GM06990 (cell line): ENCODE measurements at regions not wholly inside any gene's neighbourhood (a gene's known extent, or its start where the extent isn't known, plus 50 kb on each side); places are given as distances from the start of the nearest gene placed in this dataset.

Experiments used
- DNase-seq: peaks from one replicate; pipeline ENCODE4 v3.0.0-alpha.2; 2011; ENCODE audit not compliant: insufficient read length; ENCODE audit errors: extremely low read depth
- H3K27me3 ChIP-seq: replicated peaks from 2 replicates; pipeline ENCODE4 v1.6.0; 2011; ENCODE audit warnings: low read length; ENCODE audit not compliant: control insufficient read depth, insufficient read depth
- H3K36me3 ChIP-seq: 2 replicates; pipeline ENCODE4 v1.5.1; 2011; ENCODE audit warnings: low read length; ENCODE audit not compliant: control insufficient read depth, insufficient read depth
- H3K4me3 ChIP-seq: replicated peaks from 2 replicates; pipeline ENCODE4 v1.5.1; 2011; ENCODE audit warnings: low read depth, mild to moderate bottlenecking, control low read depth, low read length
- CTCF ChIP-seq: IDR thresholded peaks from 2 replicates; pipeline ENCODE4 v1.5.1; 2011; ENCODE audit warnings: low read length, control low read depth, mild to moderate bottlenecking, inconsistent platforms; ENCODE audit not compliant: insufficient read depth, poor library complexity, severe bottlenecking

DNA sequence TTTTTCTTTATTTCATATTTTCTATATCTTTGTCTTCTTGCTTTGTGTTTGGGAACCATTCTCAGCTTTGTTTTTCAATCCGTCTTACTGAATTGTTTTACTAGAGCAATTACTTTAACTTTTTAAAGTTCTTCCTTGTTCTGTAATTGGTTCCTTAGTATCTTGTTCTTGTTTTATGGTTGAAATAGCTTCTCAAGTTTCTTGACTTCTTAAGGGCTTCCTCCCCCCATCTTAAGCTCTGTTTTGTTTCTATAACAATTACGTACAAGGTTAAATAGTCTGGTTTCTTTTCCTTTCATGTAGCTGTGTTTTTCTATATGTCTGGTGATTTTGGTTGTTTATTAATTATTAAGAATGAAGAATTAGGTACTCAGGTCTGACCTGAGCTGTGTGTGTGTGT is 158.0 kb downstream of the SDHAF3 start:
- no peaks in the 10 kb centered on the region; the same call in 1 of the 2 replicates for H3K27me3 ChIP-seq
- no peak overlapping the region for H3K4me3 ChIP-seq
- no peak for TF ChIP-seq CTCF
- no peak for DNase-seq
- no peaks in the 10 kb centered on the region for H3K36me3 ChIP-seq

GRCh38 chr7:97280950-97281349 is 163.5 kb downstream of the SDHAF3 start:
- no peak for TF ChIP-seq CTCF
- DNase-seq = no peak
- Histone ChIP-seq H3K4me3 (no peak overlapping the region), H3K27me3 (no peaks in the 10 kb centered on the region; the same call in 1 of the 2 replicates), H3K36me3 (no peaks in the 10 kb centered on the region)

GRCh38 chr7:97285348-97285747 is 167.8 kb downstream of the SDHAF3 start:
- Histone ChIP-seq H3K27me3 (no peaks in the 10 kb centered on the region), H3K4me3 (no peak overlapping the region), H3K36me3 (no peaks in the 10 kb centered on the region)
- no peak for TF ChIP-seq CTCF
- DNase-seq = no peak

GRCh38 chr7:97293031-97293430 is 175.5 kb downstream of the SDHAF3 start:
- no peaks in the 10 kb centered on the region for H3K27me3 ChIP-seq
- H3K36me3 ChIP-seq = no peaks in the 10 kb centered on the region
- DNase-seq = no peak
- H3K4me3 ChIP-seq = no peak overlapping the region
- no peak for TF ChIP-seq CTCF

- Histone ChIP-seq H3K36me3 (no peaks in the 10 kb centered on the region), H3K4me3 (no peak overlapping the region), H3K27me3 (no peaks in the 10 kb centered on the region; the same call in 1 of the 2 replicates)
- DNase-seq = no peak
- no peak for TF ChIP-seq CTCF
Measured at GRCh38 chr7:97298561-97298960, 181.1 kb downstream of the SDHAF3 start.

DNA sequence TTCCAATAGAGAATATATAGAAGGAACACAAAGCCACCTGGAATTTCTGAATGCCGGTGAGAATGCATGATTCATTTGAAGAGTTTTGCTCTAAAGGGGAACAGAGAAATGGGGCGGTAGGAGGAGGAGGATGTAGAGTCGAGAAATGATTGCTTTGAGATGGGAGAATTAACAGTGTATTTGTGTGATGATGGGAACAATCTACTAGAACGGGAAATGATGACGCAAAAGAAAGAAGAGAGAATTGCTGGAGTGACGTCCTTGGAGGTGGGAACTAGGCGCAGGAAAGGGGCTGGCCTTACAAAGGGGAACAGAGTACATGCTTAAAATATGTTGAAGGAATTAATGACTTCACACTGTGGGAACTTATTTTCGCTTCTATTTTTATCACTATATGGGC is 188.1 kb downstream of the SDHAF3 start:
- Histone ChIP-seq H3K36me3 (no peaks in the 10 kb centered on the region), H3K4me3 (no peak overlapping the region), H3K27me3 (no peaks in the 10 kb centered on the region; the same call in 1 of the 2 replicates)
- no peak for TF ChIP-seq CTCF
- no peak for DNase-seq
